Stomach (tissue), 4 donors: ENCODE measurements at regions not wholly inside any gene's neighbourhood (a gene's known extent, or its start where the extent isn't known, plus 50 kb on each side); places are given as distances from the start of the nearest gene placed in this dataset.

Experiments used
- POLR2A ChIP-seq, 4 donors: fragments of 450-650 bp; IDR thresholded peaks; one replicate each; pipeline ENCODE4 v1.6.1; 2016; ENCODE audit warnings: antibody characterized with exemption in 4 of 4, control low read depth in 2 of 4, mild to moderate bottlenecking in 1 of 4, moderate library complexity in 1 of 4
- TF ChIP-seq, protein P1 (sequence below), 7 experiments: fragments of 450-650 bp in 4 of 7; fragments of 200-600 bp in 3 of 7; sonication (generic) in 3 of 7; IDR thresholded peaks; one replicate each; pipeline ENCODE4 v1.5.1; 2016 to 2019; ENCODE audit warnings: antibody characterized with exemption in 7 of 7, control low read depth in 2 of 7, mild to moderate bottlenecking in 1 of 7

DNA sequence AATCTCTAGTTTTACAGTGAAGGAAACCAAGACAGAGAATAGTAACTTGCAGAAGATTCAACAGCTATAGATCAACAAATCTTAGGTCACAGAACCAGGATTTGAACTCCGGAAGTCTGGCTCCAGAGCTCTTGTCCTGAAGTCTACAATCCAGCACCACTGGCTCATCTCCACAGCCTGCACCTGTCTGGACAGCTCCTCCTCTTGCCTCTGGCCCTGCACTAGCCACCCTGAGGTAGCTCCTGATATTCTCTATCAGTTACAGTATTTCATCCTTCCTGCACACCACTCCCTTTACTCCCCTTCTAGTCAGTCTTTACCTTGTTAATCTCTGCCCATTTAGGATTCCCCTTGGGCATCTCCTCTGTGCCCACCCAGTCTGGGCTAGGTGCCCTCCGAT is 58.1 kb upstream of the LNX1 start:
- TF ChIP-seq, protein P1, sequence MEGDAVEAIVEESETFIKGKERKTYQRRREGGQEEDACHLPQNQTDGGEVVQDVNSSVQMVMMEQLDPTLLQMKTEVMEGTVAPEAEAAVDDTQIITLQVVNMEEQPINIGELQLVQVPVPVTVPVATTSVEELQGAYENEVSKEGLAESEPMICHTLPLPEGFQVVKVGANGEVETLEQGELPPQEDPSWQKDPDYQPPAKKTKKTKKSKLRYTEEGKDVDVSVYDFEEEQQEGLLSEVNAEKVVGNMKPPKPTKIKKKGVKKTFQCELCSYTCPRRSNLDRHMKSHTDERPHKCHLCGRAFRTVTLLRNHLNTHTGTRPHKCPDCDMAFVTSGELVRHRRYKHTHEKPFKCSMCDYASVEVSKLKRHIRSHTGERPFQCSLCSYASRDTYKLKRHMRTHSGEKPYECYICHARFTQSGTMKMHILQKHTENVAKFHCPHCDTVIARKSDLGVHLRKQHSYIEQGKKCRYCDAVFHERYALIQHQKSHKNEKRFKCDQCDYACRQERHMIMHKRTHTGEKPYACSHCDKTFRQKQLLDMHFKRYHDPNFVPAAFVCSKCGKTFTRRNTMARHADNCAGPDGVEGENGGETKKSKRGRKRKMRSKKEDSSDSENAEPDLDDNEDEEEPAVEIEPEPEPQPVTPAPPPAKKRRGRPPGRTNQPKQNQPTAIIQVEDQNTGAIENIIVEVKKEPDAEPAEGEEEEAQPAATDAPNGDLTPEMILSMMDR (IDR thresholded peaks at IDR 0.05): no peak
- TF ChIP-seq POLR2A (IDR thresholded peaks at IDR 0.05): no peak
